HCT116 (cell line): ENCODE measurements at regions not wholly inside any gene's neighbourhood (a gene's known extent, or its start where the extent isn't known, plus 50 kb on each side); places are given as distances from the start of the nearest gene placed in this dataset.

Source experiments
- ATAC-seq: fragments of 200-7000 bp; cut with Tn5 transposase; 2 replicates; pipeline ENCODE4 v1.9.1; 2020; ENCODE audit warnings: mild to moderate bottlenecking, moderate library complexity
- BruUV-seq: library from RNA; stranded (reverse); fragments of 400-500 nt; replicated peaks from 2 replicates; lab custom pipeline; 2021; lab: Mats Ljungman, UMichigan
- CTCF ChIA-PET: fragments of 300-600 bp; sonication (Branson Sonifier 250); formaldehyde crosslinking; loops from one replicate; lab custom pipeline; 2021; ENCODE audit warnings: antibody characterized with exemption; lab: Charles Lee
- POLR2A ChIA-PET: fragments of 300-600, 350-600 bp; sonication (Branson Sonifier 250); formaldehyde crosslinking; loops from one replicate; lab custom pipeline; 2021; ENCODE audit warnings: antibody characterized with exemption; lab: Charles Lee
- RAD21 ChIA-PET, 2 experiments: fragments of 300-600 bp; sonication (Branson Sonifier 250); formaldehyde crosslinking; loops; one replicate each; lab custom pipeline; 2023; ENCODE audit warnings: low total read pairs in 2 of 2; ENCODE audit not compliant: uncharacterized antibody in 2 of 2, unreplicated experiment in 2 of 2, low non-redundant PET in 1 of 2; lab: Charles Lee
- DNase-seq: peaks from one replicate; pipeline ENCODE4 v3.0.0-alpha.2; 2010; ENCODE audit warnings: low read depth, low spot score
- H2AFZ ChIP-seq: fragments of 200-600 bp; shearing (Covaris generic), sonication (generic); 2 replicates; pipeline ENCODE4 v1.6.1; 2017; ENCODE audit warnings: low read depth, mixed run types, mixed read lengths, antibody characterized with exemption, low read length; ENCODE audit not compliant: poor library complexity, severe bottlenecking
- H3K27ac ChIP-seq: 2 replicates; pipeline ENCODE4 v1.5.1; 2012; ENCODE audit warnings: low read depth, low read length
- H3K27me3 ChIP-seq: fragments of 200-600 bp; sonication (generic); 2 replicates; pipeline ENCODE4 v1.6.1; 2016; ENCODE audit warnings: mixed run types, low read length, mixed read lengths; ENCODE audit not compliant: insufficient read depth
- H3K36me3 ChIP-seq, 2 experiments: fragments of 200-500 bp in 1 of 2; fragments of 200-600 bp in 1 of 2; sonication (Bioruptor generic) in 1 of 2; sonication (generic) in 1 of 2; 2 replicates each; pipeline versions ENCODE4 v1.5.1 to v1.6.1; 2014 to 2016; ENCODE audit warnings: low read length in 2 of 2, inconsistent platforms in 1 of 2, mixed read lengths in 1 of 2, mixed run types in 1 of 2; ENCODE audit not compliant: insufficient read depth in 2 of 2, control insufficient read depth in 1 of 2
- H3K4me1 ChIP-seq, 2 experiments: fragments of 200-600 bp in 1 of 2; sonication (generic) in 1 of 2; 2 replicates each; pipeline versions ENCODE4 v1.5.1 to v1.6.1; 2012 to 2017; ENCODE audit warnings: low read length in 2 of 2, inconsistent platforms in 1 of 2, mild to moderate bottlenecking in 1 of 2, mixed read lengths in 1 of 2, mixed run types in 1 of 2, moderate library complexity in 1 of 2; ENCODE audit not compliant: insufficient read depth in 2 of 2, control insufficient read depth in 1 of 2
- H3K4me2 ChIP-seq: fragments of 200-600 bp; sonication (generic); 2 replicates; pipeline ENCODE4 v1.6.1; 2017; ENCODE audit warnings: mixed run types, low read length, mixed read lengths
- H3K4me3 ChIP-seq, 2 experiments: fragments of 200-600 bp in 1 of 2; sonication (generic) in 1 of 2; replicated peaks in 1 of 2; 2 replicates each; pipeline ENCODE4 v1.5.1; 2011 to 2016; ENCODE audit warnings: low read length in 2 of 2, control low read depth in 1 of 2, low read depth in 1 of 2, mild to moderate bottlenecking in 1 of 2, mixed read lengths in 1 of 2, mixed run types in 1 of 2
- H3K79me2 ChIP-seq: fragments of 200-600 bp; sonication (generic); 2 replicates; pipeline ENCODE4 v1.6.1; 2017; ENCODE audit warnings: mild to moderate bottlenecking, mixed run types, low read length, moderate library complexity, mixed read lengths; ENCODE audit not compliant: insufficient read depth
- H3K9ac ChIP-seq: fragments of 200-600 bp; sonication (generic); 2 replicates; pipeline ENCODE4 v1.6.1; 2016; ENCODE audit warnings: low read length, mixed read lengths
- H3K9me2 ChIP-seq: fragments of 200-600 bp; sonication (generic), shearing (Covaris generic); 2 replicates; pipeline ENCODE4 v1.6.1; 2017; ENCODE audit warnings: mixed run types, mild to moderate bottlenecking, moderate library complexity; ENCODE audit not compliant: insufficient read depth
- H3K9me3 ChIP-seq, 2 experiments: fragments of 200-500 bp in 1 of 2; fragments of 200-600 bp in 1 of 2; sonication (Bioruptor generic) in 1 of 2; sonication (generic) in 1 of 2; 2 replicates each; pipeline ENCODE4 v1.6.1; 2014 to 2017; ENCODE audit warnings: low read length in 2 of 2, mixed read lengths in 2 of 2, inconsistent platforms in 1 of 2, low read depth in 1 of 2, mild to moderate bottlenecking in 1 of 2, mixed run types in 1 of 2, moderate library complexity in 1 of 2; ENCODE audit not compliant: control insufficient read depth in 1 of 2, insufficient read depth in 1 of 2
- H4K20me1 ChIP-seq: fragments of 200-600 bp; sonication (generic), shearing (Covaris generic); 2 replicates; pipeline ENCODE4 v1.6.1; 2017; ENCODE audit warnings: mixed run types, mild to moderate bottlenecking, moderate library complexity; ENCODE audit not compliant: insufficient read depth
- CBX3 ChIP-seq: IDR thresholded peaks from 2 replicates; pipeline ENCODE4 v1.6.1; 2012; ENCODE audit warnings: low read depth
- CEBPB ChIP-seq: IDR thresholded peaks from 2 replicates; pipeline ENCODE4 v1.6.1; 2012; ENCODE audit warnings: low read depth
- EGR1 ChIP-seq: IDR thresholded peaks from 2 replicates; pipeline ENCODE4 v1.6.1; 2012; ENCODE audit warnings: low read depth
- ELF1 ChIP-seq: IDR thresholded peaks from 2 replicates; pipeline ENCODE4 v1.6.1; 2012; ENCODE audit warnings: low read depth, borderline replicate concordance
- EZH2 ChIP-seq: fragments of 200-600 bp; sonication (generic); IDR thresholded peaks from 2 replicates; pipeline ENCODE4 v1.6.1; 2017; ENCODE audit warnings: antibody characterized with exemption, mixed run types
- EZH2phosphoT487 ChIP-seq: fragments of 200-600 bp; IDR thresholded peaks from 2 replicates; pipeline ENCODE4 v1.6.1; 2018; ENCODE audit warnings: antibody characterized with exemption, borderline replicate concordance
- POLR2A ChIP-seq: IDR thresholded peaks from 2 replicates; pipeline ENCODE4 v1.7.0; 2011; ENCODE audit warnings: borderline replicate concordance; ENCODE audit not compliant: insufficient read depth, insufficient read length; ENCODE audit errors: extremely low read depth
- POLR2AphosphoS5 ChIP-seq: IDR thresholded peaks from 2 replicates; pipeline ENCODE4 v1.6.1; 2011; ENCODE audit warnings: mild to moderate bottlenecking, low read depth, low read length, moderate library complexity
- REST ChIP-seq: IDR thresholded peaks from 2 replicates; pipeline ENCODE4 v1.6.1; 2012; ENCODE audit warnings: low read depth
- SIN3A ChIP-seq: IDR thresholded peaks from 2 replicates; pipeline ENCODE4 v1.6.1; 2012; ENCODE audit warnings: low read depth
- ZBTB33 ChIP-seq: IDR thresholded peaks from 2 replicates; pipeline ENCODE4 v1.6.1; 2011; ENCODE audit warnings: mild to moderate bottlenecking, low read length, moderate library complexity; ENCODE audit not compliant: insufficient replicate concordance; ENCODE audit errors: extremely low read depth
- ZFX ChIP-seq: fragments of 450-650 bp; IDR thresholded peaks from 2 replicates; pipeline ENCODE4 v1.6.1; 2017
- intact Hi-C: fragments of 100-400 bp; cut with micrococcal nuclease; formaldehyde crosslinking; loops from 2 replicates; pipeline ENCODE4 v1.10.0; 2022
- TF ChIP-seq, protein P1 (sequence below): IDR thresholded peaks from 2 replicates; pipeline ENCODE4 v1.6.1; 2012
- TF ChIP-seq, protein P2 (sequence below): IDR thresholded peaks from 2 replicates; pipeline ENCODE4 v1.6.1; 2012

GRCh38 chr3:117761703-117762620, 1052.4 kb downstream of the TUSC7 start (continued):
- no peak for TF ChIP-seq POLR2AphosphoS5

DNA sequence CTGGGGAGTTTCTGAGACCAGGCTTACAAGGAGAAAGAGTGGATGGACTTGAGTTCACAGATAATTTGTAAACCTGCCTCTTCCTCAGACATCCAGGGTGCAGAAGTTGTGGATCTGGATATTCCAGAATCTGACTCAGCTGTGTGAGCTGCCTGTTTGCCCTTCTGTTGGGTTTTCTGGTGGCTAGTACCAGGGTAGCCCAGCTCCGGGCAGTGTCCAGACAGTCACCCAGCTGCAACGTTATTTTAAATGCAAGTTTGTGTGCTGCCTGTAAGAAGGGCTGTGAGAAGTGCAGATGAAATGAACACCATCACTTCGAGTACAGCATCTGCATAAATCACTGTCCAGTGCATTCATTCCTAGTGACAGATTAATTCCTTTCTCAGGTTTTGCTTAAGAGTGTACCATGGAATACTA, 1053.0 kb downstream of the TUSC7 start:
- Histone ChIP-seq H3K9me2 (no peaks in the 10 kb centered on the region), H3K27me3 (peaks cover 16% of the 10 kb centered on the region; the same call in 1 of the 2 replicates), H2AFZ (no peak overlapping the region), H3K79me2 (no peaks in the 10 kb centered on the region), H3K27ac (no peak overlapping the region), H3K36me3 (no peaks in the 10 kb centered on the region), H3K9ac (no peak overlapping the region), H3K4me1 (no peaks in the 10 kb centered on the region), H3K4me2 (no peak overlapping the region), H3K9me3 (no peaks in the 10 kb centered on the region), H3K4me3 (no peak overlapping the region), H4K20me1 (no peaks in the 10 kb centered on the region)
- intact Hi-C loops = no loop called here
- ChIA-PET CTCF (no interaction called here), POLR2A (no interaction called here), RAD21 (no interaction called here)
- TF ChIP-seq, protein P1, sequence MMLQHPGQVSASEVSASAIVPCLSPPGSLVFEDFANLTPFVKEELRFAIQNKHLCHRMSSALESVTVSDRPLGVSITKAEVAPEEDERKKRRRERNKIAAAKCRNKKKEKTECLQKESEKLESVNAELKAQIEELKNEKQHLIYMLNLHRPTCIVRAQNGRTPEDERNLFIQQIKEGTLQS = no peak
- TF ChIP-seq ELF1 (no peak), SIN3A (no peak), EZH2phosphoT487 (no peak), CBX3 (no peak), POLR2A (no peak), CEBPB (no peak), EZH2 (no peak), ZBTB33 (no peak), EGR1 (no peak), REST (no peak), ZFX (no peak)
- TF ChIP-seq, protein P2, sequence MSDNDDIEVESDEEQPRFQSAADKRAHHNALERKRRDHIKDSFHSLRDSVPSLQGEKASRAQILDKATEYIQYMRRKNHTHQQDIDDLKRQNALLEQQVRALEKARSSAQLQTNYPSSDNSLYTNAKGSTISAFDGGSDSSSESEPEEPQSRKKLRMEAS = no peak
- DNase-seq (no peak), ATAC-seq (no peak)
- no TSS peak for BruUV-seq
